GF-D8 (cell line): ENCODE measurements at regions not wholly inside any gene's neighbourhood (a gene's known extent, or its start where the extent isn't known, plus 50 kb on each side); places are given as distances from the start of the nearest gene placed in this dataset.

Experiments used
- DNase-seq: peaks from one replicate; lab custom pipeline; 2025; lab: John Stamatoyannopoulos, UW

DNA sequence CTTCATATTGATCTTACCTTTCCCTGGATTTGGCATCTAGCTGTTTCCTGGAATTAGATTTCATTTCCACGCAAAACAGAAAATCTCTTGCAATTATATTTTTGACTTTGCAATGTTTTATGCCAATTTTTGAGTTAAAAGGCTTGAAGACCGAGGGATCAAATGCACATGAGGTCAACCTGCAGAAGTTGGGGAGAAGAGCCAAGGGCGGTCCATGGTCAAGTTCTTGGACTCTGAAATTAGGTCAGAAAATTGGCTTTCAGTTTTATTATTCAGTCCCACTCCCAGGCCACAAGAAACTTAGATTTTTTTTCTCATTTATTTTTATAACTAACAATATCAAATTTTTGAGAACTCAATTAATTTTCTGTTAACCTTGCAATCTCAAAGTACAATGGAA is 499.1 kb upstream of the USP24 start:
- no peak for DNase-seq

DNA sequence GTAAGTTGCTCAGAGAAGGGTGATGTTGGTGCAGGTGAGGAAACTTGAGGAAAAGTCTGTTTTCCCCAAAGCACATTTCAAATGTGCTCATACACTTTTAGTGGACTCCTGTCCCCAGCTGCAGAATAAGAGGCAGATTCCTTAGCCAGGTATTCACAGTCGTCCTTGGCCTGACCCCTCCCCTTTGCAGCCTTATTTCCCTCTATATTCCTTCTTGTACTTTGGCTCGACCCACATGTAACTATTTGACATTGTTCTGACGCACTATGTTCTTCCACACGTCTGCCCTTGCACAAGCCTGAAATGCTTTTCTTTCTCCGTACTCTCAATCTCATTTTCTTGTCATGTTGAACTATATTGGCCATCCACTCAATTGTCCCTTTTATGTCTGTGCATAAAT is 498.4 kb upstream of the USP24 start:
- DNase-seq = no peak

GRCh38 chr1:55712148-55712547 is 497.0 kb upstream of the USP24 start:
- no peak for DNase-seq

DNA sequence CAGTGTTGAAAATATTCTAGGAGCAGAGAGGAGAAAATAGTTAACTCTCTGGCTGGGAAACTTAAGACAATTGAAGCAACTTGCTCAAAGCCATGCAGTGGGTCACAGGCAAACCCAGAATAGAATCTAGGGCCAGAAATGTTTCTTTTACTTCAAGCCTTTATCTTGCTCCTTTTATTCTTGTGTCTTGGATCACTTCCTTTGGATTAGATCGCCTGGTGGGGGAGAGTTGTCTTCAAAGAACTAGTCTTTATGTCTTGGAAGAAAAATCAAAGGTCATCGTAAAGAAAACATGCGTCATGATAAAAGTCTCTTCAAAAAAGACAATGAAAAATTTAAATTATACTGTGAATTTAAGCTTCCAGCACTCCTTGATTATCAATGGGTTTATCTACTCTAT is 493.6 kb upstream of the USP24 start:
- DNase-seq = no peak

- DNase-seq = no peak
Observed at GRCh38 chr1:55707846-55708245, 492.7 kb upstream of the USP24 start.

DNA sequence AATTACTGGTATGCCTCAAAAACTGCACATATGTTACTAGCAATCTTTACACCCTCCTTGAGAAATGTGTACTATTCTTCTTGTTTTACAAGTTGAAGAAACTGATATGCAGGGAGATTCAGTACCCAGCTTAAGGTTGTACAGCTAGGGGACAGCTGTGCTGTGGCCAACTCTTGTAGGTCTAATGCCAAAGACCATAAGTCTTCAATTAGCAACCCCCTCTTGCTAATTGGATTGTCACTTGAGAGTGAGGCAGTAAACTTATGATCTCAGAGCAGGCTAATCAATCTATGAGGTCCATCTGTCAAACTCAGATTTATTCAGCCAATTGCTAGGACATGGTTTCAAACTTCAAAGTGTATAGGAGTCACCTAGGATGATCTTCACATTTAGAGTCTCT is 492.0 kb upstream of the USP24 start:
- no peak for DNase-seq

- DNase-seq = no peak
Observed at GRCh38 chr1:55706397-55706796, 491.2 kb upstream of the USP24 start.

- DNase-seq = no peak
Observed at GRCh38 chr1:55703726-55704363, 488.7 kb upstream of the USP24 start.

GRCh38 chr1:55702064-55702463 is 486.9 kb upstream of the USP24 start:
- no peak for DNase-seq

GRCh38 chr1:55700359-55701130 is 485.4 kb upstream of the USP24 start:
- no peak for DNase-seq

DNA sequence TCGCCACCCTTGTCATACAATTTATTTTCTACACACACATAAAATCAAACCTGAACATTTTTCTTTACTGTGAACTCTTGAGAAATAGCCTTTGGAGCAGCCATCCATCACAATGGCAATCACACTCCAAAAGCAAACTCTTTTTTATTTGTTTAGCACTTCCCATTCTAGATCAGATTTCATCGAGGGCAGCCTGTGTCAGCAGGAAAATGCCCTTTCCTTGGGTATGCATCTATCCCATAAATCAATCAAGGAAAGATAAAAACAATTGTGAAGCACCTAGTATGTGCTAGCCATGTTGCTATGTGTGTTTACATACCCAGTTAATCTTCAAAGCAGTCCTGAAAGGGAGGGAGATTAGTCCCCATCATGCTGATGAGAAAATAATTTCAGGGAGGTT is 484.1 kb upstream of the USP24 start:
- no peak for DNase-seq

DNA sequence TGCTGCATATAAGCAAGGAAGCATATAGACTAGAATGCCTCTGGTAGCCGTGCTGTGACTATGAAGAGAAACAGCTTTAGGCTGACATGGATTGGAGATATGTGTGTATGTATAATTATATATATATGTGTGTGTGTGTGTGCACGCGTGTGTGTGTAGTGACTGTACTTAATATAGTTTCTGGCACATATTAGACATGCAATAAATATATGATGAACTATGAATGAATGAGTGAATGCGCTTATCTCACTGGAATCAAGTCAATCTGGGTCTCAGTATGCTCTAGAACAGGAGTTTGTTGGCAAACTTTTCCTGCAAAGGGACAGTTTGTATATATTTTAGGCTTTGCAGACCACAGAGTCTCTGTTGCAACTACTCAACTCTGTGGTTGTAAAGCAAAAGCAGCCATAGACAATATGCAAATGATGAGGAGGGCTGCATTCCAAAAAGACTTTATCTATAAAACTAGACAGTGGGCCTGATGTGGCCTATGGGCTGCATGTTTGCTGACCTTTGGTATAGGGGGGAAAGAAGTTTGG is 482.9 kb upstream of the USP24 start:
- no peak for DNase-seq

DNA sequence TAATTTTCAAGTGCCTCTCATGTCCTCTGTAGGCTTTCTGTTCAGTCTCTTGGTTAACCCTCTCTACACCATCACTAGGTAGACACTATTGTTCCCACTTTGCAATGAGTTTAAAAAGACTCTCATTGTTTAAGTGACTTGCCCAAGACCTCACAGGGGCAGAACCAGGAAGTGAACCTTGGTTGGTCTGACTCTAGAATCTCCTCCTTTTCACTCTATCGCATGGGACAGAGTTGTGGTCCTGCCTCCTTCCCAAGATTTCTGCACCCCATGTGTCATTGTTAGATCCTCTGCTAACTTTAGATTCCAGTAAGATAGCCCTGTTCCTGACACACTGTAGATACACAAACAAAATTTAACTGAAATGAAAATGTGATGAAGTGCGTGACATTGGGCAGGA is 481.7 kb upstream of the USP24 start:
- DNase-seq = no peak

DNA sequence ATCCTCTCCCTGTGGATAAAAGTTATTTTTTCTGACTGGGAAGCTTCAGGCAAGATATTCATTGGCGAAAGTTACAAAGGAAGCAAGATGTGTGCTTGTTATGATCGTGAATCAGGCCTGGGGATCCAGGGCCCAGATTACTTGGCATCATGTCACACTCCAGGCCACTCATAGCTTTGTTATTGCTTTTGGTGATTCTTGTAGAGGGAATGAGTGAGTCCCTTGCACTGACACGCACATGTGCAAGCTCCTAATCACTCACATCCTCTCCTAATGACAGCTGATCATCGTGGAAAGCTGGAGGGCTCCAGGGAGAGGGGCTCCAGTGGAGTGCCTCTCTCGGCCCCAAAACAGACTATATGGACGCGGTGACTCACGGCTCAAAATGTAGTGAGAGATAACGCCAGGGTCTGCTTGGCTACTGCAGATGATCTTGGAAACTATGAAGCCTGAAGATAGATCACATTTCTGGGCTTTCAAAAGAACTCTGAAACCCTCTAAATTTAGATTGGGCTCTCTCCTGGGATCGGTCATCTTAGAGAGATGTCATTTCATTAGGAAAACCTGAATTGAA is 481.1 kb upstream of the USP24 start:
- no peak for DNase-seq

- DNase-seq = no peak
Observed at GRCh38 chr1:55695552-55695951, 480.4 kb upstream of the USP24 start.

- DNase-seq = no peak
Observed at GRCh38 chr1:55695151-55695550, 480.0 kb upstream of the USP24 start.

- DNase-seq = no peak
Observed at GRCh38 chr1:55694310-55694801, 479.2 kb upstream of the USP24 start.

- DNase-seq = no peak
Observed at GRCh38 chr1:55692726-55693125, 477.6 kb upstream of the USP24 start.

GRCh38 chr1:55690366-55690765 is 475.2 kb upstream of the USP24 start:
- no peak for DNase-seq

GRCh38 chr1:55689800-55690199 is 474.6 kb upstream of the USP24 start:
- DNase-seq = no peak

GRCh38 chr1:55685560-55685959 is 470.4 kb upstream of the USP24 start:
- no peak for DNase-seq

DNA sequence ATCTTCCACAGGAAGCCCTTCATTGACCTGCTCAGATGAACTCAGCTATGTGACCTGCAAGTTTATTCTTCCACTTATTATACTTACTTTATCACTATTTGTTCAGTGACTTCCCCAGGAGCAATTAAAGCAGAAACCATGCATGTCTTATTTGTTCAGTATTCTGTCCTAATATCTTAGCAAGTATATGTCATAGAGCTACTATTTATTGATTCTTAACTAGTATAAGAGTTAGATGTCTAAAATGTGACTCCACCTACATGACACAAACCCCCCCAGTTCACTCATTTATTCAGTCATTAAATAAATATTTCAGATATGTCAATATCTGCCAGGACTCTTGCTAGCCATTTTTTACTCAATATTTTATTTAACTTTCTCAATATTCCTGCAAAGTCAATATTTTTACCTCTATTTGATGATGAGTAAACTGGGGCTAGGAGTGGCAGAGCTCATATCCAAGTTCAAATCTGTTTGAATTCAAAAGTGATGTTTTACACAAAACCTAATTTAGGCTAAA is 469.0 kb upstream of the USP24 start:
- DNase-seq = no peak

DNA sequence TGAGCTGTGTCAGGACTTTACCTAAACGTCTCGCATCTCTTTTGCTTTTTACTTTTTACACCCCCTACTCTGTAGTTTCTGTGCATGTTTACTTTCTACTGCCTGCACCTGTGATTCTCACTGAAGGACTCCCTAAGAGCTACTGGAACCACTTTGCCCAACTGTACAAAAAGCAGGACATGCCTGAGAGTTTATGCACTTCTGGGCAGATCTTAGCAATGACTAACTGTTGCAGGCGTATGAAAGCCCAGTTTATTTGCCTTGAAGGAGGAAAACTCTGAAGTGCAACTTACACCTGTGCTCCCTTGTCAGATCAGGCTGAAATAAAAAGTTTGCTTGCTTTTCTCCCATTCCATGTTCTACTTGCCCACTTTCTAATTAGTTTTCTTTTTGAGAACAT is 467.0 kb upstream of the USP24 start:
- no peak for DNase-seq
